CD4-positive, alpha-beta T cell treated with Interleukin-6 at 100 ng/mL for 8 hours (primary cell): ENCODE measurements at regions not wholly inside any gene's neighbourhood (a gene's known extent, or its start where the extent isn't known, plus 50 kb on each side); places are given as distances from the start of the nearest gene placed in this dataset.
"Not testable (repeated sequence)": the region's sequence is repeated elsewhere in the genome, so short reads cannot be mapped to it uniquely, and the experiment has no call there.

Experiments
- DNase-seq: peaks from one replicate; pipeline ENCODE4 v3.0.0-alpha.2; 2020; ENCODE audit warnings: mixed read lengths, low spot score

DNA sequence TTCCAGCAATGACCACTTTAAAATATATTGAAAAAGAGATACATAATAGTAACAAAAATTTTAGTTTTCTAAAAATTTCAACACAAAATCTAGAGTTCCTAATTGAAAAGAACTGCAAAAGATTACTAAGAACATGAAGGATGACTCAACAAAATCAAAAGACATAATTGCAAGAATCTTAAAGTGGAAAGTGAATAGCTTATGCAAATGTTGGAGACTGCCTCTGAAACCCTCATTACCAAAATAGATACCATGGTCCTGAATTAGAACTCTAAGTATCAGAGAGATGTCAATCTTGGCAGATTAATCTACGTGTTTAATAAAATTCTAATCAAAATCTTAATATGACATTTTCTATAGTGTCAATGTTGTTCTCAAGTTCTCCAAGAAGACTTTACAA is 60.7 kb upstream of the SGO1 start:
- DNase-seq = no peak

DNA sequence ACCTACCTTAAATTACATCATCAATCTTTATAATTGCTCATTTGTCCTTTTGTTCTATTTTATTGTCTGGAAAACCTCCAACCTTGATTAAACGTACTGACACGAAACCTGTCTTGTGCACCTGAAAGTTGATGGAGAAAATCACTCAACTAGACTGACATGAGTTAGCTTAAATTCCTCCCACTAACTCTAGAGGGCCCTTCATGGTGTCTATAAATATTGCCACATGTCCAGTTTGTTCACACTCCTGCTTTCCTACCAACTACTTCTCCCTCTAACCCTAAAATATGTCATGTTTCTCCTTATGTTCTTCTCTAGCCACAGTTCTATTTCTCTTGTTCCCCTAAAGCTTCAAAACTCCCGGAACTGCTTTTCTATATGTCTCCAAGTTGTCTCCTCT is 59.8 kb upstream of the SGO1 start:
- no peak for DNase-seq

DNA sequence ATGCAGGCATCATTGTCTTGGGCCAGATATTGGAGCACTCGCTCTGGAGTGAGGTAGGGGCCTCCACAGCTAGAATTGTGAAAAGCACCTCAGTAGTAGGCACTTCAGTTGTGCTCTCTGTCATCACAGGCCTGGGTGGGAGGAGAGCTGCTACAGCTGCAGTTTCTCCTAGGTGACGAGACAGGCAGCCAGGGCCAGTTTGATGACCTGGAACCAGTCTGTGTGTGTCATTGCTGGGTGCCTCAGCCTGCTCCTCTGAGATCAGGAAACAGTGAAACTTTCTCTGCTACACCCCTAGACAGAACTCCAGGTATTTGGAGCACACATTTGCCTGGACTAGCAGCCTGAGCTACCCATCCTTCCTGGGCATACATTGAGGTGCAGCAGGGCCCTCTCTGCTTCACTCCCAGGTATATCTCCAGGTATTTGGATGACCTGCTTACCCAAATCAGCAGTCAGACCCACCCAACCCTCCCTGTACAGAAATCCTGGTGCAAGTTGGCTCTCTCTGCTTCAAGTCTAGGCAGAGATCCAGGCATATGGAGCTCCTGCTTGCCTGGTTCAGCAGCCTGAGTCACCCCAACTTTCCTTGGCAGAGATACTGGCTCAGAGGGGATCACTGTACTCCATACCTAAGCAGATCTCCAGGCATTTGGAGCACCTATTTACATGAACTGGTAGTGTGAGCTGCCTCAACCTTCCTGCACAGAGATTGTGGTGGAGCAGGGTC is 54.3 kb upstream of the SGO1 start:
- no peak for DNase-seq

DNA sequence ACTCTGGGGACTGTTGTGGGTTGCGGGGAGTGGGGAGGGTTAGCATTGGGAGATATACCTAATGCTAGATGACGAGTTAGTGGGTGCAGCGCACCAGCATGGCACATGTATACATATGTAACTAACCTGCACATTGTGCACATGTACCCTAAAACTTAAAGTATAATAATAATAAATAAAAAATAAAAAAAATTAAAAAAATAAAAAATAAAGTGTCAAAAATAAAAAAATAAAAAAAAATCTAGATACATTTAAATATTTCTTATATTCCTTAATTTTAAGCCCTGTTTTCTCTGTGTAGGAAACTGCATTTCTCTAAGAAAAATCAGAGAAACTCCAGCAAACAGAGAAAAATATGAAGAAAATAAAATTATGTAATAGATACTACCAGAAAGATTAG is 52.2 kb upstream of the SGO1 start:
- not testable (repeated sequence) for DNase-seq

DNA sequence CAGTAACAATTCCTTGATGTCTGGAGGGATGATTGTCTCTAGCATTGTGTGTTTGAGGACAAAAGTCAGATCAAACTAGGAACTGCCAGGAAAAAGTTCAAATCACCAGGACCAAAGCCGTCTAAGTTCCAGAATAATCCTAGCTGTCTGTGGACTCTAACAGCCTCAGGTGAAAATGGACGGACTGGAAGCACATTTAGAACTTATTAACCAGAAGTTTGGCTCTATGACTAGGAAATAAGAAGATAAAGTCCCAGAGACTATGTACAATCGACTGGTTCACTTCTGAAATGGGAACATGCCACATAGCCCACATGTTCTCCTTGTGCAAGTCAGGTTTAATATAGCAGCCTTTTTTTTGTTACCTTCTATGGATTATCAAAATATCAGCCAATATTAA is 50.6 kb upstream of the SGO1 start:
- no peak for DNase-seq
